ENCODE measurements at regions not wholly inside any gene's neighbourhood (a gene's known extent, or its start where the extent isn't known, plus 50 kb on each side); places are given as distances from the start of the nearest gene placed in this dataset.

GRCh38 chr3:31482493-31483200 is 50.1 kb upstream of the STT3B start:
- Histone ChIP-seq H3K9me3 (ENCODE audit: low read length) (no peaks in the 10 kb centered on the region), H3K36me3 (replicated peaks in 1 of 2; ENCODE audit: control insufficient read depth in 1 of 2, insufficient read depth in 2 of 2, low read length in 2 of 2) (no peaks in the 10 kb centered on the region), H4K20me1 (ENCODE audit: insufficient read depth, low read length) (no peaks in the 10 kb centered on the region), H3K27me3 (ENCODE audit: control insufficient read depth in 1 of 2, insufficient read depth in 2 of 2, low read length in 2 of 2) (0 out of 5 replicates have a peak, but pooled peaks cover 0 to 5% of the 10 kb centered on the region in 2 experiments), H2AFZ (ENCODE audit: low read length) (no peak overlapping the region), H3K79me2 (ENCODE audit: insufficient read depth, low read length) (no peaks in the 10 kb centered on the region), H3K27ac (ENCODE audit: extremely low read length, insufficient read depth, low read length) (no peak overlapping the region), H3K4me3 (replicated peaks in 1 of 3; ENCODE audit: insufficient read depth in 1 of 3, low read depth in 2 of 3, low read length in 3 of 3) (no peak overlapping the region), H3K4me1 (ENCODE audit: insufficient read depth, low read length) (peaks cover 11% of the 10 kb centered on the region), H3K4me2 (ENCODE audit: low read depth, low read length) (no peak overlapping the region), H3K9ac (ENCODE audit: insufficient read depth, low read depth, low read length) (no peak overlapping the region)
- 10% methylated on average over 3 of the region's 3 CpGs for WGBS (ENCODE audit: low lambda C conversion rate)
- ATAC-seq (no peak), DNase-seq (ENCODE audit: low spot score) (no peak), FAIRE-seq (no peak)
- CTCF ChIA-PET (ENCODE audit: low intra/inter-chr PET ratio, low total read pairs) = no interaction called here
- POLR2A ChIA-PET = no interaction called here
- in situ Hi-C loops (cut with HindIII; ENCODE audit: extremely low pct_ligation_motif_present, low pct_unique_long_range_greater_than_20kb) = no loop called here
- intact Hi-C loops (cut with micrococcal nuclease; ENCODE audit: unreplicated experiment) = no loop called here
- BruUV-seq (replicated peaks) = no TSS peak
- TF ChIP-seq ZNF597 (CRISPR knock-in tag; IDR thresholded peaks at IDR 0.05) (no peak), ZNF775 (CRISPR knock-in tag; IDR thresholded peaks at IDR 0.05; ENCODE audit: borderline replicate concordance) (no peak), ZSCAN12 (CRISPR knock-in tag; IDR thresholded peaks at IDR 0.05) (no peak), ZFP36 (IDR thresholded peaks at IDR 0.05; ENCODE audit: borderline replicate concordance, low read depth, low read length, partially characterized antibody) (no peak), EZH2 (conservative IDR thresholded peaks at IDR 0.05; ENCODE audit: low read depth, low read length) (no peak), SMARCE1 (IDR thresholded peaks at IDR 0.05; ENCODE audit: borderline replicate concordance) (no peak), ASH2L (IDR thresholded peaks at IDR 0.05; ENCODE audit: insufficient read length, low read depth, low read length) (no peak), ZNF615 (CRISPR knock-in tag; IDR thresholded peaks at IDR 0.05; ENCODE audit: borderline replicate concordance) (no peak), ZNF335 (CRISPR knock-in tag; IDR thresholded peaks at IDR 0.05) (no peak), PAX8 (CRISPR knock-in tag; IDR thresholded peaks at IDR 0.05; ENCODE audit: borderline replicate concordance) (no peak), ZZZ3 (CRISPR knock-in tag; IDR thresholded peaks at IDR 0.05; ENCODE audit: borderline replicate concordance) (no peak)
- TF ChIP-seq, protein P1, sequence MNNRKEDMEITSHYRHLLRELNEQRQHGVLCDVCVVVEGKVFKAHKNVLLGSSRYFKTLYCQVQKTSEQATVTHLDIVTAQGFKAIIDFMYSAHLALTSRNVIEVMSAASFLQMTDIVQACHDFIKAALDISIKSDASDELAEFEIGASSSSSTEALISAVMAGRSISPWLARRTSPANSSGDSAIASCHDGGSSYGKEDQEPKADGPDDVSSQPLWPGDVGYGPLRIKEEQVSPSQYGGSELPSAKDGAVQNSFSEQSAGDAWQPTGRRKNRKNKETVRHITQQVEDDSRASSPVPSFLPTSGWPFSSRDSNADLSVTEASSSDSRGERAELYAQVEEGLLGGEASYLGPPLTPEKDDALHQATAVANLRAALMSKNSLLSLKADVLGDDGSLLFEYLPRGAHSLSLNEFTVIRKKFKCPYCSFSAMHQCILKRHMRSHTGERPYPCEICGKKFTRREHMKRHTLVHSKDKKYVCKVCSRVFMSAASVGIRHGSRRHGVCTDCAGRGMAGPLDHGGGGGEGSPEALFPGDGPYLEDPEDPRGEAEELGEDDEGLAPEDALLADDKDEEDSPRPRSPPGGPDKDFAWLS (CRISPR knock-in tag; IDR thresholded peaks at IDR 0.05; ENCODE audit: borderline replicate concordance) = no peak
- TF ChIP-seq, protein P2, sequence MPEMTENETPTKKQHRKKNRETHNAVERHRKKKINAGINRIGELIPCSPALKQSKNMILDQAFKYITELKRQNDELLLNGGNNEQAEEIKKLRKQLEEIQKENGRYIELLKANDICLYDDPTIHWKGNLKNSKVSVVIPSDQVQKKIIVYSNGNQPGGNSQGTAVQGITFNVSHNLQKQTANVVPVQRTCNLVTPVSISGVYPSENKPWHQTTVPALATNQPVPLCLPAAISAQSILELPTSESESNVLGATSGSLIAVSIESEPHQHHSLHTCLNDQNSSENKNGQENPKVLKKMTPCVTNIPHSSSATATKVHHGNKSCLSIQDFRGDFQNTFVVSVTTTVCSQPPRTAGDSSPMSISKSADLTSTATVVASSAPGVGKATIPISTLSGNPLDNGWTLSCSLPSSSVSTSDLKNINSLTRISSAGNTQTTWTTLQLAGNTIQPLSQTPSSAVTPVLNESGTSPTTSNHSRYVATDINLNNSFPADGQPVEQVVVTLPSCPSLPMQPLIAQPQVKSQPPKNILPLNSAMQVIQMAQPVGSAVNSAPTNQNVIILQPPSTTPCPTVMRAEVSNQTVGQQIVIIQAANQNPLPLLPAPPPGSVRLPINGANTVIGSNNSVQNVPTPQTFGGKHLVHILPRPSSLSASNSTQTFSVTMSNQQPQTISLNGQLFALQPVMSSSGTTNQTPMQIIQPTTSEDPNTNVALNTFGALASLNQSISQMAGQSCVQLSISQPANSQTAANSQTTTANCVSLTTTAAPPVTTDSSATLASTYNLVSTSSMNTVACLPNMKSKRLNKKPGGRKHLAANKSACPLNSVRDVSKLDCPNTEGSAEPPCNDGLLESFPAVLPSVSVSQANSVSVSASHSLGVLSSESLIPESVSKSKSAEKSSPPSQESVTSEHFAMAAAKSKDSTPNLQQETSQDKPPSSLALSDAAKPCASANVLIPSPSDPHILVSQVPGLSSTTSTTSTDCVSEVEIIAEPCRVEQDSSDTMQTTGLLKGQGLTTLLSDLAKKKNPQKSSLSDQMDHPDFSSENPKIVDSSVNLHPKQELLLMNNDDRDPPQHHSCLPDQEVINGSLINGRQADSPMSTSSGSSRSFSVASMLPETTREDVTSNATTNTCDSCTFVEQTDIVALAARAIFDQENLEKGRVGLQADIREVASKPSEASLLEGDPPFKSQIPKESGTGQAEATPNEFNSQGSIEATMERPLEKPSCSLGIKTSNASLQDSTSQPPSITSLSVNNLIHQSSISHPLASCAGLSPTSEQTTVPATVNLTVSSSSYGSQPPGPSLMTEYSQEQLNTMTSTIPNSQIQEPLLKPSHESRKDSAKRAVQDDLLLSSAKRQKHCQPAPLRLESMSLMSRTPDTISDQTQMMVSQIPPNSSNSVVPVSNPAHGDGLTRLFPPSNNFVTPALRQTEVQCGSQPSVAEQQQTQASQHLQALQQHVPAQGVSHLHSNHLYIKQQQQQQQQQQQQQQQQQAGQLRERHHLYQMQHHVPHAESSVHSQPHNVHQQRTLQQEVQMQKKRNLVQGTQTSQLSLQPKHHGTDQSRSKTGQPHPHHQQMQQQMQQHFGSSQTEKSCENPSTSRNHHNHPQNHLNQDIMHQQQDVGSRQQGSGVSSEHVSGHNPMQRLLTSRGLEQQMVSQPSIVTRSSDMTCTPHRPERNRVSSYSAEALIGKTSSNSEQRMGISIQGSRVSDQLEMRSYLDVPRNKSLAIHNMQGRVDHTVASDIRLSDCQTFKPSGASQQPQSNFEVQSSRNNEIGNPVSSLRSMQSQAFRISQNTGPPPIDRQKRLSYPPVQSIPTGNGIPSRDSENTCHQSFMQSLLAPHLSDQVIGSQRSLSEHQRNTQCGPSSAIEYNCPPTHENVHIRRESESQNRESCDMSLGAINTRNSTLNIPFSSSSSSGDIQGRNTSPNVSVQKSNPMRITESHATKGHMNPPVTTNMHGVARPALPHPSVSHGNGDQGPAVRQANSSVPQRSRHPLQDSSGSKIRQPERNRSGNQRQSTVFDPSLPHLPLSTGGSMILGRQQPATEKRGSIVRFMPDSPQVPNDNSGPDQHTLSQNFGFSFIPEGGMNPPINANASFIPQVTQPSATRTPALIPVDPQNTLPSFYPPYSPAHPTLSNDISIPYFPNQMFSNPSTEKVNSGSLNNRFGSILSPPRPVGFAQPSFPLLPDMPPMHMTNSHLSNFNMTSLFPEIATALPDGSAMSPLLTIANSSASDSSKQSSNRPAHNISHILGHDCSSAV (CRISPR knock-in tag; IDR thresholded peaks at IDR 0.05; ENCODE audit: borderline replicate concordance) = no peak

Data from HepG2 (cell line).